ENCODE measurements at regions not wholly inside any gene's neighbourhood (a gene's known extent, or its start where the extent isn't known, plus 50 kb on each side); places are given as distances from the start of the nearest gene placed in this dataset.

GRCh38 chr13:23514076-23514475 is 56.1 kb upstream of the TNFRSF19 start:
- TF ChIP-seq CTCF (conservative IDR thresholded peaks at IDR 0.05; ENCODE audit: low read depth, low read length) = no peak
- DNase-seq (ENCODE audit: low read depth) = no peak
- H3K4me3 ChIP-seq (ENCODE audit: low read depth, low read length) = no peak overlapping the region

- H3K4me3 ChIP-seq (ENCODE audit: low read depth, low read length) = no peak overlapping the region
- TF ChIP-seq CTCF (conservative IDR thresholded peaks at IDR 0.05; ENCODE audit: low read depth, low read length) = no peak
- no peak for DNase-seq (ENCODE audit: low read depth)
These were observed 55.1 kb upstream of the TNFRSF19 start for GRCh38 chr13:23515116-23515515.

GRCh38 chr13:23516190-23516589 is 54.0 kb upstream of the TNFRSF19 start:
- H3K4me3 ChIP-seq (ENCODE audit: low read depth, low read length) = no peak overlapping the region
- DNase-seq (ENCODE audit: low read depth) = no peak
- no peak for TF ChIP-seq CTCF (conservative IDR thresholded peaks at IDR 0.05; ENCODE audit: low read depth, low read length)

GRCh38 chr13:23516702-23517101 is 53.5 kb upstream of the TNFRSF19 start:
- no peak overlapping the region for H3K4me3 ChIP-seq (ENCODE audit: low read depth, low read length)
- no peak for DNase-seq (ENCODE audit: low read depth)
- TF ChIP-seq CTCF (conservative IDR thresholded peaks at IDR 0.05; ENCODE audit: low read depth, low read length) = no peak

GRCh38 chr13:23518231-23518630 is 52.0 kb upstream of the TNFRSF19 start:
- TF ChIP-seq CTCF (conservative IDR thresholded peaks at IDR 0.05; ENCODE audit: low read depth, low read length) = no peak
- H3K4me3 ChIP-seq (ENCODE audit: low read depth, low read length) = no peak overlapping the region

More at GRCh38 chr13:23518231-23518630, 52.0 kb upstream of the TNFRSF19 start:
- no peak for DNase-seq (ENCODE audit: low read depth)
